Parathyroid adenoma (tissue), 2 donors: ENCODE measurements at regions not wholly inside any gene's neighbourhood (a gene's known extent, or its start where the extent isn't known, plus 50 kb on each side); places are given as distances from the start of the nearest gene placed in this dataset.

Source experiments
- H2AFZ ChIP-seq: fragments of 300-600 bp; sonication (generic); one replicate; pipeline ENCODE4 v1.7.0; 2017; ENCODE audit warnings: antibody characterized with exemption, mild to moderate bottlenecking
- H3K27ac ChIP-seq: fragments of 300-600 bp; sonication (generic); one replicate; pipeline ENCODE4 v1.7.0; 2017
- H3K27me3 ChIP-seq: fragments of 300-600 bp; sonication (generic); one replicate; pipeline ENCODE4 v1.7.0; 2017; ENCODE audit warnings: low read length; ENCODE audit not compliant: control insufficient read depth, insufficient read depth
- H3K36me3 ChIP-seq: fragments of 300-600 bp; sonication (generic); one replicate; pipeline ENCODE4 v1.7.0; 2017; ENCODE audit warnings: low read length; ENCODE audit not compliant: control insufficient read depth, insufficient read depth
- H3K4me1 ChIP-seq: fragments of 300-600 bp; sonication (generic); one replicate; pipeline ENCODE4 v1.7.0; 2017; ENCODE audit warnings: control low read depth
- H3K4me2 ChIP-seq: fragments of 300-600 bp; sonication (generic); one replicate; pipeline ENCODE4 v1.7.0; 2017; ENCODE audit warnings: low read length
- H3K4me3 ChIP-seq: fragments of 300-600 bp; sonication (generic); one replicate; pipeline ENCODE4 v1.7.0; 2017; ENCODE audit warnings: low read depth, low read length
- H3K79me2 ChIP-seq: fragments of 300-600 bp; sonication (generic); one replicate; pipeline ENCODE4 v1.7.0; 2017; ENCODE audit warnings: control low read depth
- H3K9ac ChIP-seq: fragments of 300-600 bp; sonication (generic); one replicate; pipeline ENCODE4 v1.7.0; 2017; ENCODE audit warnings: mild to moderate bottlenecking
- H3K9me3 ChIP-seq: fragments of 300-600 bp; sonication (generic); one replicate; pipeline ENCODE4 v1.7.0; 2017; ENCODE audit warnings: low read length; ENCODE audit not compliant: control insufficient read depth
- TF ChIP-seq, protein P1 (sequence below): fragments of 300-600 bp; sonication (generic); IDR thresholded peaks from one replicate; pipeline ENCODE4 v1.7.0; 2017; ENCODE audit warnings: antibody characterized with exemption, mild to moderate bottlenecking
- donor health status: primary hyperparathyroidism.

DNA sequence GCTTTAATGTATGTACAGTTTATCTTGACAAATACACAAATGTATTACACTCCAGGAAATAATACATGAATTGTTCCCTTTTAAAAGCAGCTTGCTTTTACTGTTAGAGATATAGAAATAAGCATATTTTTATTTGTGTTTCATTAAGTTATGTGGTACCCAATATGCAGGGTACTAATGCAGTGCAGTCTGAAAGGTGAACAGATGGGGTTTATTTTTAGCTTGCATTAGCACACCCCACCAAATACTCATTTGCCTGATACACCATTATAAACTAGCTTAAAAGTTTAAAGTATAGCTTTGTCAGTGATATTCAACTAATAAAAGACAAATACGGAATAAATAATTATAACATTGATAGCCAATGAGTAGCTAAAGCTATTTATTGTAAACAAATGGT lies 394.7 kb upstream of the ZNF804A start:
- Histone ChIP-seq H3K4me1 (no peaks in the 10 kb centered on the region), H3K9me3 (no peaks in the 10 kb centered on the region), H3K27ac (no peak overlapping the region), H3K4me3 (no peak overlapping the region), H3K27me3 (no peaks in the 10 kb centered on the region), H2AFZ (no peak overlapping the region), H3K79me2 (no peaks in the 10 kb centered on the region), H3K36me3 (no peaks in the 10 kb centered on the region), H3K4me2 (no peak overlapping the region), H3K9ac (no peak overlapping the region)
- TF ChIP-seq, protein P1, sequence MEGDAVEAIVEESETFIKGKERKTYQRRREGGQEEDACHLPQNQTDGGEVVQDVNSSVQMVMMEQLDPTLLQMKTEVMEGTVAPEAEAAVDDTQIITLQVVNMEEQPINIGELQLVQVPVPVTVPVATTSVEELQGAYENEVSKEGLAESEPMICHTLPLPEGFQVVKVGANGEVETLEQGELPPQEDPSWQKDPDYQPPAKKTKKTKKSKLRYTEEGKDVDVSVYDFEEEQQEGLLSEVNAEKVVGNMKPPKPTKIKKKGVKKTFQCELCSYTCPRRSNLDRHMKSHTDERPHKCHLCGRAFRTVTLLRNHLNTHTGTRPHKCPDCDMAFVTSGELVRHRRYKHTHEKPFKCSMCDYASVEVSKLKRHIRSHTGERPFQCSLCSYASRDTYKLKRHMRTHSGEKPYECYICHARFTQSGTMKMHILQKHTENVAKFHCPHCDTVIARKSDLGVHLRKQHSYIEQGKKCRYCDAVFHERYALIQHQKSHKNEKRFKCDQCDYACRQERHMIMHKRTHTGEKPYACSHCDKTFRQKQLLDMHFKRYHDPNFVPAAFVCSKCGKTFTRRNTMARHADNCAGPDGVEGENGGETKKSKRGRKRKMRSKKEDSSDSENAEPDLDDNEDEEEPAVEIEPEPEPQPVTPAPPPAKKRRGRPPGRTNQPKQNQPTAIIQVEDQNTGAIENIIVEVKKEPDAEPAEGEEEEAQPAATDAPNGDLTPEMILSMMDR: no peak

DNA sequence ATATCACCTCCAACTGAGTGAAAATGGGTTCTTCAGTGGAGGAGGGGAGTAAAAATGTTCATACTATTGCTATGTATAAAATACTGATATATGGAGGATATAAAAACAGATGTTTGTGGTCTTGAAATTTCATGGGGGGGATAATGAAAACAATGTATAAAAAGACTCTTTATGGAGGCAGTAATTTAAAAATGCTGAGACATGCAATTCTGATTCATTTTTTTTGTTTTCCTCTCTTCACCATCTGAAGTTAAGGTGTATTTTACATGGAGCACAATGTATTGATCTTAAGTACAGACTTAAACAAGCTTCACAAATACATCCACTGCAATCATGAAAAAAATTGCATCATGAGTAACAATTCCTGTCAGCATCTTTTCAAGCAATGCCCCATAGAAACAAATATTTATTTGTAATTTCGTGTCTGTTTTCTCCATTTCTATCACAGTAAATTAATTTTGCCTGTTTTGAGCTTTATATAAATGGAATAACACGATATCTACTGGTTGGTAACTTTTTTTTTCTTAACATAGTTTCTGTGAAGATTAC lies 393.2 kb upstream of the ZNF804A start:
- H2AFZ ChIP-seq: no peak overlapping the region
- no peak overlapping the region for H3K27ac ChIP-seq
- H3K36me3 ChIP-seq: no peaks in the 10 kb centered on the region
- no peaks in the 10 kb centered on the region for H3K79me2 ChIP-seq
- H3K27me3 ChIP-seq: no peaks in the 10 kb centered on the region
- TF ChIP-seq, protein P1: no peak
- H3K4me1 ChIP-seq: no peaks in the 10 kb centered on the region
- H3K4me3 ChIP-seq: no peak overlapping the region
- H3K4me2 ChIP-seq: no peak overlapping the region
- no peaks in the 10 kb centered on the region for H3K9me3 ChIP-seq
- H3K9ac ChIP-seq: no peak overlapping the region

DNA sequence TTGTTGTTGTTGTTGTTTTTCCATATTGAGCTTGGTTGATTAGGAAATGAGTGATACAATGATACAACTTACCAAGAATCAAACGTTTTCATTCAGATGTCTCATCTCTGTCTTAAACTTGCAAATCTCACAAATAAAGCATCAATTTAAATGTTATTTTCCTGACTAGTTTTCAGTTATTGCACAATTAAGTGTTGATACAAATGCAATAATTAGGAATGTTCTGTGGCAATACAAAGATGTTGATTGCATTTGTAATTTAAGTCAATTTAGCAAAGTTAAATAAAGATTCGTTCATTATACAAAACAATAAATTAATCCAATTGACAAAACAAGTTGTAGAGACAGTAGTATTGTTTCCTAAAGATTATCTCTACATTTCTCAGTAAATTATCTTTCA lies 392.3 kb upstream of the ZNF804A start:
- H3K36me3 ChIP-seq: no peaks in the 10 kb centered on the region
- no peaks in the 10 kb centered on the region for H3K4me1 ChIP-seq
- no peaks in the 10 kb centered on the region for H3K79me2 ChIP-seq
- no peak overlapping the region for H3K9ac ChIP-seq
- no peaks in the 10 kb centered on the region for H3K9me3 ChIP-seq
- H3K27me3 ChIP-seq: no peaks in the 10 kb centered on the region
- no peak overlapping the region for H3K4me3 ChIP-seq
- H3K27ac ChIP-seq: no peak overlapping the region
- no peak overlapping the region for H3K4me2 ChIP-seq
- H2AFZ ChIP-seq: no peak overlapping the region
- TF ChIP-seq, protein P1: no peak

DNA sequence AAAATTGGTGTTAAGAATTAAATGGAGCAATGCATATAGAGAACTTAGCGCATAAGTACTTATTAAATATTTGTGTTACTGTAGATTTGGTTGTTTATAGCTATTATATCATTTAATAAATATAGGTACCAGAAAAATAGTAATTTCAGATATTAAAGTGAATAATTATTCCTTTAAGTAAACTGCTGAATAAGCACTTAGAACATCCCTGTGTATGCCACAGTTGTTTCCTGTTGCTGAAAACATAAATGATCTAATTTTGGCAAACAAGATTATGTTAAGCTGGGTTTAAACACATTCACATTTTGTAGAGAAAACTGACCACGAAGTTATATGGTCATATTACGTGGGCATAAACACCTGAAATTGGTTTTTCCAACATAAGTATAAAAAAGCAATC lies 388.0 kb upstream of the ZNF804A start:
- H2AFZ ChIP-seq: no peak overlapping the region
- no peak overlapping the region for H3K9ac ChIP-seq
- H3K4me1 ChIP-seq: no peaks in the 10 kb centered on the region
- H3K36me3 ChIP-seq: no peaks in the 10 kb centered on the region
- no peak overlapping the region for H3K4me2 ChIP-seq
- TF ChIP-seq, protein P1: no peak
- no peaks in the 10 kb centered on the region for H3K27me3 ChIP-seq
- no peaks in the 10 kb centered on the region for H3K9me3 ChIP-seq
- H3K79me2 ChIP-seq: no peaks in the 10 kb centered on the region
- no peak overlapping the region for H3K4me3 ChIP-seq
- no peak overlapping the region for H3K27ac ChIP-seq

DNA sequence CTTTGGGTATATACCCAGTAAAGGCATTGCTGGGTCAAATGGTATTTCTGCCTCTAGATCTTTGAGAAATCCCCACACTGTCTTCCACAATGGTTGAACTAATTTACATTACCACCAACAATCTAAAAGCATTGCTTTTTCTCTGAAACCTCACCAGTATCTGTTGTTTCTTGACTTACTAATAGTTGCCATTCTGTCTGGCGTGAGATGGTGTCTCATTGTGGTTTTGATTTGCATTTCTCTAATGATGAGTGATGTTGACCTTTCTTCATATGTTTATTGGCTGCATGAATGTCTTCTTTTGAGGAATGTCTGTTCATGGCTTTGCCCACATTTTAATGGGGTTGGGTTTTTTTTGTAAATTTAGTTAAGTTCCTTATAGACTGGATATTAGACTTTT lies 382.6 kb upstream of the ZNF804A start:
- Histone ChIP-seq H3K9me3 (no peaks in the 10 kb centered on the region), H2AFZ (no peak overlapping the region), H3K4me2 (no peak overlapping the region), H3K4me3 (no peak overlapping the region), H3K79me2 (no peaks in the 10 kb centered on the region), H3K36me3 (no peaks in the 10 kb centered on the region), H3K4me1 (no peaks in the 10 kb centered on the region), H3K9ac (no peak overlapping the region), H3K27ac (no peak overlapping the region), H3K27me3 (no peaks in the 10 kb centered on the region)
- TF ChIP-seq, protein P1: no peak
